ENCODE measurements at regions not wholly inside any gene's neighbourhood (a gene's known extent, or its start where the extent isn't known, plus 50 kb on each side); places are given as distances from the start of the nearest gene placed in this dataset.

GRCh38 chr22:44372611-44373010, 59.9 kb upstream of the SHISAL1 start:
- Mint-ChIP-seq H3K4me3 (no peak overlapping the region), H3K4me1 (no peaks in the 10 kb centered on the region), H3K27ac (no peak overlapping the region), H3K9me3 (peaks cover 0 to 34% (median 24%) of the 10 kb centered on the region in 8 donors), H3K36me3 (peaks cover 2 to 10% of the 10 kb centered on the region in 2 donors), H3K27me3 (peaks cover 5 to 7% of the 10 kb centered on the region in 2 donors)
- intact Hi-C loops (cut with micrococcal nuclease) = no loop called here
- no peaks in the 10 kb centered on the region for H3K36me3 ChIP-seq (ENCODE audit: insufficient read depth, low read length)
- ChIA-PET CTCF (ENCODE audit: partially characterized antibody) (interaction anchor here (0.7 to 0.9 kb wide), 2 partner anchors 195 to 436 kb away, joined by 4 read pairs; no protein-coding TSS in a partner anchor), POLR2A (ENCODE audit: partially characterized antibody) (no interaction called here)
- no peak overlapping the region for H3K27ac ChIP-seq (ENCODE audit: low read depth, low read length)
- no peaks in the 10 kb centered on the region for H3K4me1 ChIP-seq (ENCODE audit: insufficient read depth, low read length)
- H3K27me3 ChIP-seq (ENCODE audit: insufficient read depth, low read length) = no peaks in the 10 kb centered on the region
- no peak overlapping the region for H3K4me3 ChIP-seq (ENCODE audit: low read length in 2 of 2)
- no peaks in the 10 kb centered on the region for H3K9me3 ChIP-seq (ENCODE audit: control insufficient read depth in 1 of 2, low read length in 2 of 2)
- no peak for DNase-seq

GRCh38 chr22:44371741-44372525, 59.2 kb upstream of the SHISAL1 start:
- POLR2A ChIA-PET (ENCODE audit: partially characterized antibody) = no interaction called here
- peaks cover 2 to 10% of the 10 kb centered on the region in 2 donors for H3K36me3 Mint-ChIP-seq
- H3K9me3 ChIP-seq (ENCODE audit: control insufficient read depth in 1 of 2, low read length in 2 of 2) = no peaks in the 10 kb centered on the region
- H3K27me3 ChIP-seq (ENCODE audit: insufficient read depth, low read length) = no peaks in the 10 kb centered on the region
- no peaks in the 10 kb centered on the region for H3K36me3 ChIP-seq (ENCODE audit: insufficient read depth, low read length)
- no peak overlapping the region for H3K27ac Mint-ChIP-seq
- no peaks in the 10 kb centered on the region for H3K4me1 ChIP-seq (ENCODE audit: insufficient read depth, low read length)
- DNase-seq = no peak
- H3K4me1 Mint-ChIP-seq = no peaks in the 10 kb centered on the region
- CTCF ChIA-PET (ENCODE audit: partially characterized antibody) = interaction anchor here (0.9 kb wide), 1 partner anchor 196 kb away, joined by 4 read pairs; no protein-coding TSS in a partner anchor
- peaks cover 0 to 31% (median 22%) of the 10 kb centered on the region in 8 donors for H3K9me3 Mint-ChIP-seq
- H3K27me3 Mint-ChIP-seq = peaks cover 5 to 7% of the 10 kb centered on the region in 2 donors
- intact Hi-C loops (cut with micrococcal nuclease) = no loop called here
- no peak overlapping the region for H3K4me3 Mint-ChIP-seq
- H3K27ac ChIP-seq (ENCODE audit: low read depth, low read length) = no peak overlapping the region
- H3K4me3 ChIP-seq (ENCODE audit: low read length in 2 of 2) = no peak overlapping the region

GRCh38 chr22:44369916-44370801, 57.4 kb upstream of the SHISAL1 start:
- H3K27me3 Mint-ChIP-seq = peaks cover 5 to 6% of the 10 kb centered on the region in 2 donors
- no peaks in the 10 kb centered on the region for H3K27me3 ChIP-seq (ENCODE audit: insufficient read depth, low read length)
- H3K4me1 ChIP-seq (ENCODE audit: insufficient read depth, low read length) = no peaks in the 10 kb centered on the region
- H3K36me3 Mint-ChIP-seq = peaks cover 2 to 8% of the 10 kb centered on the region in 2 donors
- H3K36me3 ChIP-seq (ENCODE audit: insufficient read depth, low read length) = no peaks in the 10 kb centered on the region
- ChIA-PET POLR2A (ENCODE audit: partially characterized antibody) (interaction anchor here (0.5 kb wide), 1 partner anchor 131 kb away, joined by 3 read pairs; no protein-coding TSS in a partner anchor), CTCF (ENCODE audit: partially characterized antibody) (no interaction called here)
- no peak overlapping the region for H3K27ac ChIP-seq (ENCODE audit: low read depth, low read length)
- H3K9me3 Mint-ChIP-seq = peaks cover 0 to 18% (median 13%) of the 10 kb centered on the region in 8 donors
- intact Hi-C loops (cut with micrococcal nuclease) = no loop called here
- no peak overlapping the region for H3K4me3 ChIP-seq (ENCODE audit: low read length in 2 of 2)
- H3K27ac Mint-ChIP-seq = peak overlapping the region in 1 of 7 donors; percentile 13
- no peak overlapping the region for H3K4me3 Mint-ChIP-seq
- DNase-seq = no peak
- H3K4me1 Mint-ChIP-seq = no peaks in the 10 kb centered on the region
- no peaks in the 10 kb centered on the region for H3K9me3 ChIP-seq (ENCODE audit: control insufficient read depth in 1 of 2, low read length in 2 of 2)

- Mint-ChIP-seq H3K27ac (no peak overlapping the region), H3K9me3 (peaks cover 0 to 9% (median 4%) of the 10 kb centered on the region in 8 donors), H3K36me3 (peaks cover 0 to 3% of the 10 kb centered on the region in 2 donors), H3K27me3 (peaks cover 4 to 7% of the 10 kb centered on the region in 2 donors), H3K4me1 (no peaks in the 10 kb centered on the region), H3K4me3 (no peak overlapping the region)
- H3K4me1 ChIP-seq (ENCODE audit: insufficient read depth, low read length) = no peaks in the 10 kb centered on the region
- intact Hi-C loops (cut with micrococcal nuclease) = no loop called here
- H3K9me3 ChIP-seq (ENCODE audit: control insufficient read depth in 1 of 2, low read length in 2 of 2) = no peaks in the 10 kb centered on the region
- ChIA-PET POLR2A (ENCODE audit: partially characterized antibody) (no interaction called here), CTCF (ENCODE audit: partially characterized antibody) (no interaction called here)
- H3K4me3 ChIP-seq (ENCODE audit: low read length in 2 of 2) = no peak overlapping the region
- H3K27ac ChIP-seq (ENCODE audit: low read depth, low read length) = no peak overlapping the region
- H3K36me3 ChIP-seq (ENCODE audit: insufficient read depth, low read length) = no peaks in the 10 kb centered on the region
- H3K27me3 ChIP-seq (ENCODE audit: insufficient read depth, low read length) = no peaks in the 10 kb centered on the region
- DNase-seq = no peak
Observed at GRCh38 chr22:44369293-44369661, 56.5 kb upstream of the SHISAL1 start.

- H3K27ac ChIP-seq (ENCODE audit: low read depth, low read length) = no peak overlapping the region
- no peaks in the 10 kb centered on the region for H3K36me3 Mint-ChIP-seq
- H3K27me3 ChIP-seq (ENCODE audit: insufficient read depth, low read length) = no peaks in the 10 kb centered on the region
- intact Hi-C loops (cut with micrococcal nuclease) = no loop called here
- H3K4me1 Mint-ChIP-seq = no peaks in the 10 kb centered on the region
- H3K27ac Mint-ChIP-seq = no peak overlapping the region
- POLR2A ChIA-PET (ENCODE audit: partially characterized antibody) = no interaction called here
- H3K9me3 ChIP-seq (ENCODE audit: control insufficient read depth in 1 of 2, low read length in 2 of 2) = no peaks in the 10 kb centered on the region
- H3K4me1 ChIP-seq (ENCODE audit: insufficient read depth, low read length) = no peaks in the 10 kb centered on the region
- H3K36me3 ChIP-seq (ENCODE audit: insufficient read depth, low read length) = no peaks in the 10 kb centered on the region
- H3K27me3 Mint-ChIP-seq = peaks cover 1 to 7% of the 10 kb centered on the region in 2 donors
- no peak overlapping the region for H3K4me3 ChIP-seq (ENCODE audit: low read length in 2 of 2)
- peaks cover 0 to 5% (median 0%) of the 10 kb centered on the region in 8 donors for H3K9me3 Mint-ChIP-seq
- CTCF ChIA-PET (ENCODE audit: partially characterized antibody) = no interaction called here
- no peak for DNase-seq
- H3K4me3 Mint-ChIP-seq = no peak overlapping the region
Observed at GRCh38 chr22:44368611-44369292, 56.0 kb upstream of the SHISAL1 start.

GRCh38 chr22:44366372-44367300, 53.9 kb upstream of the SHISAL1 start:
- peak overlapping the region in 1 of 7 donors; percentile 0 for H3K27ac Mint-ChIP-seq
- no peaks in the 10 kb centered on the region for H3K9me3 ChIP-seq (ENCODE audit: control insufficient read depth in 1 of 2, low read length in 2 of 2)

More at GRCh38 chr22:44366372-44367300, 53.9 kb upstream of the SHISAL1 start:
- H3K9me3 Mint-ChIP-seq = no peaks in the 10 kb centered on the region
- H3K36me3 Mint-ChIP-seq = no peaks in the 10 kb centered on the region
- H3K36me3 ChIP-seq (ENCODE audit: insufficient read depth, low read length) = no peaks in the 10 kb centered on the region
- no peak overlapping the region for H3K4me3 Mint-ChIP-seq
- H3K27ac ChIP-seq (ENCODE audit: low read depth, low read length) = no peak overlapping the region
- intact Hi-C loops (cut with micrococcal nuclease) = no loop called here
- ChIA-PET POLR2A (ENCODE audit: partially characterized antibody) (no interaction called here), CTCF (ENCODE audit: partially characterized antibody) (no interaction called here)
- H3K27me3 ChIP-seq (ENCODE audit: insufficient read depth, low read length) = no peaks in the 10 kb centered on the region
- no peak for DNase-seq
- no peaks in the 10 kb centered on the region for H3K4me1 Mint-ChIP-seq
- H3K4me1 ChIP-seq (ENCODE audit: insufficient read depth, low read length) = no peaks in the 10 kb centered on the region
- peaks cover 1 to 3% of the 10 kb centered on the region in 2 donors for H3K27me3 Mint-ChIP-seq
- no peak overlapping the region for H3K4me3 ChIP-seq (ENCODE audit: low read length in 2 of 2)

All from CD4-positive, alpha-beta memory T cell (primary cell).